Upper lobe of left lung (tissue), 6 donors: ENCODE measurements at regions not wholly inside any gene's neighbourhood (a gene's known extent, or its start where the extent isn't known, plus 50 kb on each side); places are given as distances from the start of the nearest gene placed in this dataset.

Experiments used
- ATAC-seq, 2 donors: fragments of 200-7000 bp; cut with Tn5 transposase; one replicate each; pipeline ENCODE4 v1.9.1; 2022; ENCODE audit warnings: mild to moderate bottlenecking in 2 of 2, moderate library complexity in 2 of 2; ENCODE audit not compliant: low FRiP score in 2 of 2
- DNase-seq, 2 donors: peaks; one replicate each; pipeline ENCODE4 v3.0.0-alpha.2; 2019 to 2020
- H3K27ac ChIP-seq, 4 donors: fragments of 200-600 bp; sonication (generic); one replicate each; pipeline ENCODE4 v1.5.1; 2016 to 2019
- H3K27me3 ChIP-seq, 4 donors: fragments of 200-600 bp; sonication (generic); one replicate each; pipeline ENCODE4 v1.5.1; 2017 to 2019
- H3K36me3 ChIP-seq, 4 donors: fragments of 200-600 bp; sonication (generic); one replicate each; pipeline ENCODE4 v1.5.1; 2016 to 2019
- H3K4me1 ChIP-seq, 4 donors: fragments of 200-600 bp; sonication (generic); one replicate each; pipeline ENCODE4 v1.5.1; 2018 to 2019
- H3K4me3 ChIP-seq, 4 donors: fragments of 200-600 bp; sonication (generic); one replicate each; pipeline ENCODE4 v1.5.1; 2017 to 2019; ENCODE audit warnings: mild to moderate bottlenecking in 2 of 4, moderate library complexity in 1 of 4
- H3K9me3 ChIP-seq, 4 donors: fragments of 200-600 bp; sonication (generic); one replicate each; pipeline ENCODE4 v1.5.1; 2018 to 2019
- EP300 ChIP-seq, 4 donors: sonication (generic); formaldehyde crosslinking; IDR thresholded peaks; one replicate each; pipeline ENCODE4 v1.5.1; 2017; ENCODE audit warnings: antibody characterized with exemption in 4 of 4, control low read depth in 2 of 4
- POLR2A ChIP-seq, 4 donors: fragments of 450-650 bp; IDR thresholded peaks; one replicate each; pipeline ENCODE4 v1.5.1; 2016 to 2017; ENCODE audit warnings: antibody characterized with exemption in 4 of 4, mild to moderate bottlenecking in 2 of 4
- POLR2AphosphoS5 ChIP-seq, 2 donors: sonication (generic); formaldehyde crosslinking; IDR thresholded peaks; one replicate each; pipeline ENCODE4 v1.5.1; 2017; ENCODE audit warnings: antibody characterized with exemption in 2 of 2
- WGBS, 2 donors: methylation state at CpG; one replicate each; pipeline ENCODE4 v1.1.5; 2017 to 2018; 5-methylcytosine and 5-hydroxymethylcytosine counted together
- TF ChIP-seq, protein P1 (sequence below), 6 experiments: fragments of 450-650 bp in 4 of 6; fragments of 200-600 bp in 2 of 6; sonication (generic) in 2 of 6; IDR thresholded peaks; one replicate each; pipeline ENCODE4 v1.5.1; 2016 to 2019; ENCODE audit warnings: antibody characterized with exemption in 6 of 6
- donor health status: DM: no; HTN: no; CAD: no; lungs with moderate emphysema.
- donor health status: DM: no; HTN: yes; CAD: no; lungs with severe emphysema.

DNA sequence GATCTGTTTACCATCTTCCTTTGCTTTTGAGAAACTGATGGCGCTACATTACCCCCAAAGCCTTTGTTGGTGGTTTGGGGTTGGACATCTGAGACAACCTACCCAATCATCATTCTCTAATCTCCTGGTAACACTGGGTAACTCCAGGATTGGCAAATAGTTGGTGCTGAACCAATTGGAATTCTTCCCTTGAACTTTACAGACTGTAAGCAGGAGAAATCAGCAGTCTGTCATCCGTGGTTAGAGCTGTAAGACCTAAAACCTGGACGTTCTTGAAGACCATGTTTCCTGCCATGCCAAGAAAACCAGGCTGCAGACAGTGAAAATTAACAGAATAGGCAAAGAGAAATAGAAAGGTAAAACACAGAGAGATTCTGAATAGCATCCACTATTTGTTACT is 398.8 kb upstream of the SALL1 start:
- DNase-seq (no peak), ATAC-seq (no peak)
- no peak overlapping the region for H3K4me3 ChIP-seq
- no peaks in the 10 kb centered on the region for H3K9me3 ChIP-seq
- H3K27me3 ChIP-seq = no peaks in the 10 kb centered on the region
- WGBS, 2 donors = 65 to 77% methylated on average over 3 of the region's 3 CpGs
- no peaks in the 10 kb centered on the region for H3K4me1 ChIP-seq
- TF ChIP-seq POLR2AphosphoS5 (IDR thresholded peaks at IDR 0.05) (no peak), POLR2A (IDR thresholded peaks at IDR 0.05) (no peak), EP300 (IDR thresholded peaks at IDR 0.05) (no peak)
- TF ChIP-seq, protein P1, sequence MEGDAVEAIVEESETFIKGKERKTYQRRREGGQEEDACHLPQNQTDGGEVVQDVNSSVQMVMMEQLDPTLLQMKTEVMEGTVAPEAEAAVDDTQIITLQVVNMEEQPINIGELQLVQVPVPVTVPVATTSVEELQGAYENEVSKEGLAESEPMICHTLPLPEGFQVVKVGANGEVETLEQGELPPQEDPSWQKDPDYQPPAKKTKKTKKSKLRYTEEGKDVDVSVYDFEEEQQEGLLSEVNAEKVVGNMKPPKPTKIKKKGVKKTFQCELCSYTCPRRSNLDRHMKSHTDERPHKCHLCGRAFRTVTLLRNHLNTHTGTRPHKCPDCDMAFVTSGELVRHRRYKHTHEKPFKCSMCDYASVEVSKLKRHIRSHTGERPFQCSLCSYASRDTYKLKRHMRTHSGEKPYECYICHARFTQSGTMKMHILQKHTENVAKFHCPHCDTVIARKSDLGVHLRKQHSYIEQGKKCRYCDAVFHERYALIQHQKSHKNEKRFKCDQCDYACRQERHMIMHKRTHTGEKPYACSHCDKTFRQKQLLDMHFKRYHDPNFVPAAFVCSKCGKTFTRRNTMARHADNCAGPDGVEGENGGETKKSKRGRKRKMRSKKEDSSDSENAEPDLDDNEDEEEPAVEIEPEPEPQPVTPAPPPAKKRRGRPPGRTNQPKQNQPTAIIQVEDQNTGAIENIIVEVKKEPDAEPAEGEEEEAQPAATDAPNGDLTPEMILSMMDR (IDR thresholded peaks at IDR 0.05) = no peak
- no peak overlapping the region for H3K27ac ChIP-seq
- no peaks in the 10 kb centered on the region for H3K36me3 ChIP-seq

GRCh38 chr16:51545951-51546350 is 394.9 kb upstream of the SALL1 start:
- TF ChIP-seq, protein P1 (IDR thresholded peaks at IDR 0.05) = no peak
- TF ChIP-seq EP300 (IDR thresholded peaks at IDR 0.05) (no peak), POLR2AphosphoS5 (IDR thresholded peaks at IDR 0.05) (no peak), POLR2A (IDR thresholded peaks at IDR 0.05) (no peak)
- 71 to 80% methylated on average over 6 of the region's 6 CpGs for WGBS, 2 donors
- DNase-seq = no peak
- Histone ChIP-seq H3K4me3 (no peak overlapping the region), H3K27me3 (no peaks in the 10 kb centered on the region), H3K27ac (no peak overlapping the region), H3K9me3 (no peaks in the 10 kb centered on the region), H3K4me1 (no peaks in the 10 kb centered on the region), H3K36me3 (no peaks in the 10 kb centered on the region)
- no peak for ATAC-seq

GRCh38 chr16:51544851-51545467 is 393.9 kb upstream of the SALL1 start:
- DNase-seq (no peak), ATAC-seq (no peak)
- TF ChIP-seq, protein P1 (IDR thresholded peaks at IDR 0.05) = no peak
- TF ChIP-seq POLR2A (IDR thresholded peaks at IDR 0.05) = no peak
- no peak for TF ChIP-seq POLR2AphosphoS5 (IDR thresholded peaks at IDR 0.05)
- no peak for TF ChIP-seq EP300 (IDR thresholded peaks at IDR 0.05)
- H3K9me3 ChIP-seq = no peaks in the 10 kb centered on the region
- H3K4me3 ChIP-seq = no peak overlapping the region
- 12 to 18% methylated on average over 13 of the region's 13 CpGs for whole genome bisulfite sequencing, 2 donors
- H3K4me1 ChIP-seq = no peaks in the 10 kb centered on the region
- no peaks in the 10 kb centered on the region for H3K27me3 ChIP-seq
- no peaks in the 10 kb centered on the region for H3K36me3 ChIP-seq
- H3K27ac ChIP-seq = no peak overlapping the region

DNA sequence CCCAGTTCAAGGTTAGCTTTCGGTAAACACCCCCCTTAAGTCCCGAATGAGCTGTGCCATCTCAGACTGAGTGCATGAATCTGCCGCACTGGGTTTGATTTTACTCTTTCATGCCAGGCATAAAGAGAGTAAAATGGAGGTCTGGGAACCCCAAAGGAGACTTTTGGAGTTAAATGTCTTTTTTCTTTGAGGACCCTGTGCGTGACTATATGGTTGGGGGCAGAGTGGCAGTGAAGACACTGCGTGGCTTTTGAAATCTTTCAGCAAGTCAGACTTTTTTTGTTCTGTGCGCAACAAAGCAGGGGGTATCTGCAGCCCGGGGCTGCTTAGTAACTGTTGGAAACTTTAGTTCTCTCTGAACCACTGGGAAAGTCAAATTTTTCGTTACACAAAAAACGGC is 392.9 kb upstream of the SALL1 start:
- no peak overlapping the region for H3K4me3 ChIP-seq
- TF ChIP-seq POLR2A (IDR thresholded peaks at IDR 0.05) = no peak
- TF ChIP-seq POLR2AphosphoS5 (IDR thresholded peaks at IDR 0.05) = no peak
- TF ChIP-seq, protein P1 (IDR thresholded peaks at IDR 0.05) = no peak
- no peak for TF ChIP-seq EP300 (IDR thresholded peaks at IDR 0.05)
- ATAC-seq (no peak), DNase-seq (no peak)
- H3K27ac ChIP-seq = no peak overlapping the region
- no peaks in the 10 kb centered on the region for H3K36me3 ChIP-seq
- H3K9me3 ChIP-seq = no peaks in the 10 kb centered on the region
- no peaks in the 10 kb centered on the region for H3K27me3 ChIP-seq
- WGBS, 2 donors = 77 to 84% methylated on average over 9 of the region's 9 CpGs
- no peaks in the 10 kb centered on the region for H3K4me1 ChIP-seq
